Gastrocnemius medialis (tissue), 4 donors: ENCODE measurements at regions not wholly inside any gene's neighbourhood (a gene's known extent, or its start where the extent isn't known, plus 50 kb on each side); places are given as distances from the start of the nearest gene placed in this dataset.

ENCODE experiments used
- ATAC-seq, 2 donors: fragments of 150-250 bp; one replicate each; pipeline ENCODE4 v1.9.1; 2016
- DNase-seq, 2 donors: peaks; one replicate each; pipeline ENCODE4 v3.0.0-alpha.2; 2019
- H3K27ac ChIP-seq, 4 donors: fragments of 200-600 bp; sonication (generic); 1 replicate in 1 of 4; 2 replicates in 3 of 4; pipeline ENCODE4 v1.5.1; 2016 to 2018; ENCODE audit warnings: mild to moderate bottlenecking in 2 of 4, moderate library complexity in 1 of 4
- H3K27me3 ChIP-seq, 3 donors: fragments of 200-600 bp; sonication (generic) in 2 of 3; 1 replicate in 1 of 3; 2 replicates in 2 of 3; pipeline versions ENCODE4 v1.5.1 to v1.6.0; 2016 to 2019; ENCODE audit warnings: mild to moderate bottlenecking in 1 of 3, moderate library complexity in 1 of 3
- H3K36me3 ChIP-seq, 2 donors: fragments of 200-600 bp; sonication (generic) in 1 of 2; one replicate each; pipeline ENCODE4 v1.5.1; 2017 to 2018
- H3K4me1 ChIP-seq, 2 donors: fragments of 200-600 bp; sonication (generic) in 1 of 2; one replicate each; pipeline ENCODE4 v1.5.1; 2016 to 2017; ENCODE audit warnings: mild to moderate bottlenecking in 2 of 2
- H3K4me3 ChIP-seq, 4 donors: fragments of 200-600 bp; sonication (generic) in 3 of 4; 1 replicate in 1 of 4; 2 replicates in 3 of 4; pipeline ENCODE4 v1.5.1; 2016 to 2019; ENCODE audit warnings: mild to moderate bottlenecking in 2 of 4
- H3K9me3 ChIP-seq, 3 donors: fragments of 200-600 bp; sonication (generic) in 2 of 3; 1 replicate in 1 of 3; 2 replicates in 2 of 3; pipeline ENCODE4 v1.5.1; 2016 to 2019
- POLR2A ChIP-seq, 2 donors: fragments of 450-650 bp; IDR thresholded peaks; one replicate each; pipeline ENCODE4 v1.6.1; 2017; ENCODE audit warnings: antibody characterized with exemption in 2 of 2, mild to moderate bottlenecking in 2 of 2, moderate library complexity in 2 of 2
- in situ Hi-C, 4 donors: fragments of 200-750 bp; cut with MboI; loops; one replicate each; pipeline versions ENCODE4 v1.15.0 to v1.8.0; 2017; ENCODE audit warnings: low sequenced_read_pairs in 4 of 4
- intact Hi-C: fragments of 100-400 bp; cut with DNase I; formaldehyde crosslinking; loops from one replicate; pipeline ENCODE4 v1.15.1; 2023; ENCODE audit warnings: low total_unique reads
- TF ChIP-seq, protein P1 (sequence below), 5 experiments: fragments of 450-650 bp in 3 of 5; fragments of 200-600 bp in 2 of 5; sonication (generic) in 2 of 5; IDR thresholded peaks in 4 of 5; conservative IDR thresholded peaks in 1 of 5; 1 replicate in 4 of 5; 2 replicates in 1 of 5; pipeline ENCODE4 v1.5.1; 2016 to 2019; ENCODE audit warnings: antibody characterized with exemption in 5 of 5, mild to moderate bottlenecking in 3 of 5, moderate library complexity in 3 of 5

DNA sequence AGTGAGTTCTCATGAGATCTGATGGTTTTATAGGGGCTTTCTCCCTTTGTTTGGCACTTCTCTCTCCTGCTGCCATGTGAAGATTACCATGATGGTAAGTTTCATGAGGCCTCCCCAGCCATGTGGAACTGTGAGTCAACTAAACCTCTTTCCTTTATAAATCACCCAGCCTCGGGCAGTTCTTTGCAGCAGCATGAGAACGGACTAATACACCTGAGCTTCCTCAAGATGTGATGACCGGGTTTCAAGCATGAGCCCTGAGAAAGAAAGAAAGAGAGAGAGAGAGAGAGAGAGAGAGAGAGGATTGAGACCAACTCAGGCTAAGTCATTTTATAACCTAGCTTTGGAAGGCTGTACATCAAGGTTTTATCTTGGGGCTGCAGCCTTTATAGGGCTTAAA lies 167.7 kb upstream of the SERPINE2 start:
- in situ Hi-C loops (no loop called here), intact Hi-C loops (no loop called here)
- H3K9me3 ChIP-seq = no peaks in the 10 kb centered on the region
- ATAC-seq = no peak
- no peaks in the 10 kb centered on the region for H3K27me3 ChIP-seq
- no peaks in the 10 kb centered on the region for H3K36me3 ChIP-seq
- no peak overlapping the region for H3K4me3 ChIP-seq
- DNase-seq = no peak
- H3K27ac ChIP-seq = no peak overlapping the region
- no peaks in the 10 kb centered on the region for H3K4me1 ChIP-seq
- no peak for TF ChIP-seq POLR2A (IDR thresholded peaks at IDR 0.05)
- TF ChIP-seq, protein P1, sequence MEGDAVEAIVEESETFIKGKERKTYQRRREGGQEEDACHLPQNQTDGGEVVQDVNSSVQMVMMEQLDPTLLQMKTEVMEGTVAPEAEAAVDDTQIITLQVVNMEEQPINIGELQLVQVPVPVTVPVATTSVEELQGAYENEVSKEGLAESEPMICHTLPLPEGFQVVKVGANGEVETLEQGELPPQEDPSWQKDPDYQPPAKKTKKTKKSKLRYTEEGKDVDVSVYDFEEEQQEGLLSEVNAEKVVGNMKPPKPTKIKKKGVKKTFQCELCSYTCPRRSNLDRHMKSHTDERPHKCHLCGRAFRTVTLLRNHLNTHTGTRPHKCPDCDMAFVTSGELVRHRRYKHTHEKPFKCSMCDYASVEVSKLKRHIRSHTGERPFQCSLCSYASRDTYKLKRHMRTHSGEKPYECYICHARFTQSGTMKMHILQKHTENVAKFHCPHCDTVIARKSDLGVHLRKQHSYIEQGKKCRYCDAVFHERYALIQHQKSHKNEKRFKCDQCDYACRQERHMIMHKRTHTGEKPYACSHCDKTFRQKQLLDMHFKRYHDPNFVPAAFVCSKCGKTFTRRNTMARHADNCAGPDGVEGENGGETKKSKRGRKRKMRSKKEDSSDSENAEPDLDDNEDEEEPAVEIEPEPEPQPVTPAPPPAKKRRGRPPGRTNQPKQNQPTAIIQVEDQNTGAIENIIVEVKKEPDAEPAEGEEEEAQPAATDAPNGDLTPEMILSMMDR (IDR thresholded peaks at IDR 0.05 in 4 of 5, conservative IDR thresholded peaks at IDR 0.05 in 1 of 5) = no peak

DNA sequence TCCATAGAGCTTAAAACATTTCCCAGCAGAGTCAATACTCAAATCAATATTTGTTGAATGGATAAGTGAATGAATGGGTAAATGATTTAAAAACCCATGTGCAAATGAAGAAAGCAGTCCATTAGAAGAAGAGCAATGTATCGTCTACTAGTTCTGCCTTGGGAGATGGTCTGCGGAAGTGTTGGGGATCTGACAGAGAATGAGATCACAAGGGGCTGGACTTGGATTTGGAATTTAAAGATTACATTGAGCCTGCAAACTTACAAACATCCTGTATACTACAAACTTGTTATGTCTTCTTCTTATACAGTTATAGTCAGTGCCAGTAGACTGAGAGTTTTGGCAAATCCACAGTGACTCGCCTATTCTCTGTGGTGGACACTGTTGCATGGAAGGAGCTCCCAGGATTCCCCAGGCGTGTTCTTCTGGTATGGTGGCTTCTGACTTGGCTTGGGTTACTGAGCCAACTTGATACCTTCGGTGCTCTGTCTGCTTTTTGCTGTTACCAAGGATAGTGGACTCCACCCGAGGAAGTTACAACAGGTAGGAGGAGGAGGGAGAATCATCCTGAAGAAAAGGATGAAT lies 163.3 kb upstream of the SERPINE2 start:
- intact Hi-C loops (no loop called here), in situ Hi-C loops (no loop called here)
- Histone ChIP-seq H3K27ac (no peak overlapping the region), H3K4me3 (no peak overlapping the region), H3K27me3 (no peaks in the 10 kb centered on the region), H3K9me3 (no peaks in the 10 kb centered on the region), H3K4me1 (no peaks in the 10 kb centered on the region), H3K36me3 (no peaks in the 10 kb centered on the region)
- DNase-seq = no peak
- TF ChIP-seq POLR2A (IDR thresholded peaks at IDR 0.05) = no peak
- TF ChIP-seq, protein P1 (IDR thresholded peaks at IDR 0.05 in 4 of 5, conservative IDR thresholded peaks at IDR 0.05 in 1 of 5) = no peak
- ATAC-seq = no peak

DNA sequence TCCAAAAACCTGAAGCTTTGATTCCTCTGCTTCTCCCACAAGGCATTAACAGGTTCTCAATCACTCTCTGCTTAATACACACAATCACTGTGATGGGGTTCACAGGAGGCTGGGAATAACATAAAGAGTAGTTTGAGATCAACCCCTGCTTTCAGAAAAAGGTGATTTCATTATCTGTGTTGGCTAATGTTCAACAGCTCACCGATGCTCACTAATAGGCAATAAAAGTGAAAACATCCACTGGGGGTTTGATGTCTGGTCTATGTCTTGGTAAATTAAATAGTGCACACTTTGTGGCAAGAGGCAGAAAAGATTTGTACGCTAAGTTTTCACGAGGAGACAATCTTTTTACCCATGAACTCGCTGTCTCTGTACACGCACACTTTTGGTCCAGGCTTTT lies 159.3 kb upstream of the SERPINE2 start:
- Histone ChIP-seq H3K4me3 (no peak overlapping the region), H3K27ac (no peak overlapping the region), H3K36me3 (no peaks in the 10 kb centered on the region), H3K27me3 (no peaks in the 10 kb centered on the region), H3K4me1 (no peaks in the 10 kb centered on the region), H3K9me3 (no peaks in the 10 kb centered on the region)
- in situ Hi-C loops = no loop called here
- TF ChIP-seq POLR2A (IDR thresholded peaks at IDR 0.05) = no peak
- TF ChIP-seq, protein P1 (IDR thresholded peaks at IDR 0.05 in 4 of 5, conservative IDR thresholded peaks at IDR 0.05 in 1 of 5) = no peak
- DNase-seq = no peak
- intact Hi-C loops = no loop called here
- ATAC-seq = no peak

DNA sequence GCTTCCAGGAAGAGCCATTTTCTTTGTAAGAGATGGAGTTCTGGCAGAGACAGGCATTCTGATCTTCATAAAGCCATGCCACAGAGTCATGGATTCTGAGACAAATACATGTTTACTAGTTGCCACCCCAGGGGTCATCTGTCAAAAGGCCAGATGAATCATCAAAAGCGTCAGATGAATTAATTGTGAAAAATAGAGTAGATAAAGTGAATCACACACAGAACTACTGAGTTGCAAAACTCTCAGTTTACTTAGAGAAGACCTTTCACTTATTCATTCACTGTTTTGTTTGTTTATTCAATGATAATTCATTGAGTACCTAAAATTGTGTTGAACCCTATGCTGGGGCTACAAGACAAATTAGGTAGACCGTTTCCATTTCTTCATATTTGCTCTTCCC lies 157.7 kb upstream of the SERPINE2 start:
- H3K9me3 ChIP-seq = no peaks in the 10 kb centered on the region
- DNase-seq (no peak), ATAC-seq (no peak)
- H3K27ac ChIP-seq = no peak overlapping the region
- intact Hi-C loops = no loop called here
- no peak overlapping the region for H3K4me3 ChIP-seq
- TF ChIP-seq, protein P1 (IDR thresholded peaks at IDR 0.05 in 4 of 5, conservative IDR thresholded peaks at IDR 0.05 in 1 of 5) = no peak
- TF ChIP-seq POLR2A (IDR thresholded peaks at IDR 0.05) = no peak
- H3K27me3 ChIP-seq = no peaks in the 10 kb centered on the region
- H3K4me1 ChIP-seq = no peaks in the 10 kb centered on the region
- in situ Hi-C loops = no loop called here
- H3K36me3 ChIP-seq = no peaks in the 10 kb centered on the region
